Mucosa of descending colon (tissue), 3 donors: ENCODE measurements at regions not wholly inside any gene's neighbourhood (a gene's known extent, or its start where the extent isn't known, plus 50 kb on each side); places are given as distances from the start of the nearest gene placed in this dataset.

Experiments used
- ATAC-seq: fragments of 200-7000 bp; cut with Tn5 transposase; one replicate; pipeline ENCODE4 v1.9.1; 2020; ENCODE audit warnings: mild to moderate bottlenecking, moderate library complexity
- DNase-seq, 3 donors: peaks; one replicate each; pipeline ENCODE4 v3.0.0-alpha.2; 2020
- H3K36me3 ChIP-seq: fragments of 200-600 bp; one replicate; pipeline ENCODE4 v1.8.0; 2021; ENCODE audit warnings: low read depth, mild to moderate bottlenecking
- H3K4me1 ChIP-seq: fragments of 200-600 bp; one replicate; pipeline ENCODE4 v1.8.0; 2021; ENCODE audit warnings: low read depth, mild to moderate bottlenecking
- H3K4me3 ChIP-seq: fragments of 200-600 bp; one replicate; pipeline ENCODE4 v1.8.0; 2021; ENCODE audit warnings: mild to moderate bottlenecking
- H3K9me3 ChIP-seq: fragments of 200-600 bp; one replicate; pipeline ENCODE4 v1.8.0; 2021; ENCODE audit warnings: mild to moderate bottlenecking
- CTCF ChIP-seq: fragments of 200-600 bp; IDR thresholded peaks from one replicate; pipeline ENCODE4 v1.8.0; 2022; ENCODE audit warnings: antibody characterized with exemption, mild to moderate bottlenecking
- intact Hi-C, 2 donors: fragments of 100-400 bp; cut with DNase I in 1 of 2; cut with micrococcal nuclease in 1 of 2; formaldehyde crosslinking; loops; one replicate each; pipeline versions ENCODE4 v1.11.0 to v1.11.1; 2022; cut with DNase I, micrococcal nuclease
- donor health status: DM: no; HTN: no; CAD: no; lungs with moderate emphysema.
- donor health status: DM: no; HTN: no; CAD: no.
- donor health status: DM: no; HTN: yes; CAD: no.

GRCh38 chr6:51349857-51350256, 531.2 kb downstream of the TFAP2B start:
- peak; percentile 43 for ATAC-seq
- H3K9me3 ChIP-seq = no peaks in the 10 kb centered on the region
- no peak overlapping the region for H3K4me3 ChIP-seq
- peak in 1 of 3 donors; percentile 7 for DNase-seq
- H3K36me3 ChIP-seq = no peaks in the 10 kb centered on the region
- H3K4me1 ChIP-seq = no peaks in the 10 kb centered on the region
- TF ChIP-seq CTCF = no peak
- intact Hi-C loops = no loop called here

- DNase-seq (no peak), ATAC-seq (no peak)
- intact Hi-C loops = no loop called here
- H3K4me1 ChIP-seq = no peaks in the 10 kb centered on the region
- peak; percentile 8 for TF ChIP-seq CTCF
- H3K36me3 ChIP-seq = no peaks in the 10 kb centered on the region
- H3K4me3 ChIP-seq = no peak overlapping the region
- H3K9me3 ChIP-seq = no peaks in the 10 kb centered on the region
Measured at GRCh38 chr6:51350308-51350904, 531.7 kb downstream of the TFAP2B start.

GRCh38 chr6:51352506-51353029, 533.9 kb downstream of the TFAP2B start:
- no peak for ATAC-seq
- no peaks in the 10 kb centered on the region for H3K4me1 ChIP-seq
- intact Hi-C loops = no loop called here

GRCh38 chr6:51360287-51360686, 541.6 kb downstream of the TFAP2B start:
- intact Hi-C loops = no loop called here
- Histone ChIP-seq H3K4me3 (no peak overlapping the region), H3K4me1 (no peaks in the 10 kb centered on the region), H3K36me3 (no peaks in the 10 kb centered on the region), H3K9me3 (no peaks in the 10 kb centered on the region)
- TF ChIP-seq CTCF = no peak
- ATAC-seq (no peak), DNase-seq (no peak)

More at GRCh38 chr6:51352506-51353029, 533.9 kb downstream of the TFAP2B start:
- Histone ChIP-seq H3K36me3 (no peaks in the 10 kb centered on the region), H3K9me3 (no peaks in the 10 kb centered on the region), H3K4me3 (no peak overlapping the region)
- no peak for DNase-seq
- no peak for TF ChIP-seq CTCF

- DNase-seq (no peak), ATAC-seq (no peak)
- Histone ChIP-seq H3K4me1 (no peaks in the 10 kb centered on the region), H3K36me3 (no peaks in the 10 kb centered on the region), H3K9me3 (no peaks in the 10 kb centered on the region), H3K4me3 (no peak overlapping the region)
- TF ChIP-seq CTCF = no peak
- intact Hi-C loops = no loop called here
Measured at GRCh38 chr6:51365566-51365965, 546.9 kb downstream of the TFAP2B start.

DNA sequence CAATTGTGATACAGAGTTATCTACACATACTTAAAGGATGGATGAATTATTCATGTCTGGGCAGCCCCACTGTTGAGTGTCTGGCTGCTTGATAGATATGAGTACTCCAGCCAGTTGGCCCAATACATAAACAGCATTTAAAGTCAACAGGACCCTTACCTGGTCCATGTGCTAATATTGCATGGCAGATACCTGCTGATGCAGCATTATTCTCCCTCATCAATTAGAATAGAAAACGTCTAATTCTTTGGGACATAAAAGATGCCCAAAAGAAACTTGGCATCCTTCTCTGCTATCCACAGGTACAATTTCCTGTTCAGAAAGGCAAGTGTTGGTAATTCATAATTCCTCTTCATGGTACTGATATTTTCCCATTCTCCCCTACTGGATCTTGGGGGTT, 550.8 kb downstream of the TFAP2B start:
- TF ChIP-seq CTCF = no peak
- DNase-seq (no peak), ATAC-seq (no peak)
- Histone ChIP-seq H3K36me3 (no peaks in the 10 kb centered on the region), H3K4me3 (no peak overlapping the region), H3K9me3 (no peaks in the 10 kb centered on the region), H3K4me1 (no peaks in the 10 kb centered on the region)
- intact Hi-C loops = no loop called here
